ENCODE measurements at regions not wholly inside any gene's neighbourhood (a gene's known extent, or its start where the extent isn't known, plus 50 kb on each side); places are given as distances from the start of the nearest gene placed in this dataset.

GRCh38 chr20:24388828-24389380 lies 80.5 kb upstream of the SYNDIG1 start:
- TF ChIP-seq ZFX (IDR thresholded peaks at IDR 0.05; ENCODE audit: borderline replicate concordance) (no peak), CTCF (IDR thresholded peaks at IDR 0.05) (no peak)
- H3K27ac ChIP-seq = no peak overlapping the region

DNA sequence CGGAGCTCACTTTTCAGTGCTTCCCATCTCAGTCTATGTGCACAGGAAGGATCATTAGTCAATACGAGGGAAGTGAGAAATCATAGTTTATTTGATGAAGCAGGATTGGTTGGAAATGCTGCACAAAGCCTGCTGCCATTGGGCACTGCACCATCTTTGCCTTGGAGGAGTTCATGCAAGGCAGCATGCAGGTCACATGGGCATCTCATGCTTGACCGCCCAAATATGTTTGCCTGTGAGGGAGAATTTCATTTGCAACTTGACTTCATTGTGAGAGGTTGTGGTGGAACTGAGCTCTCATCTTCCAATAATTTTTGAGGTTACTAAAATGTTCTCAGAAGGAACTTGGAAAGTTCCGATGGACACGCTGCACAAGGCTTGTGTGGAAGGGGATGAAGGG lies 83.9 kb upstream of the SYNDIG1 start:
- H3K27ac ChIP-seq = no peak overlapping the region
- TF ChIP-seq ZFX (IDR thresholded peaks at IDR 0.05; ENCODE audit: borderline replicate concordance) (no peak), CTCF (IDR thresholded peaks at IDR 0.05) (no peak)

GRCh38 chr20:24384865-24385264 lies 84.6 kb upstream of the SYNDIG1 start:
- no peak overlapping the region for H3K27ac ChIP-seq
- TF ChIP-seq ZFX (IDR thresholded peaks at IDR 0.05; ENCODE audit: borderline replicate concordance) (no peak), CTCF (IDR thresholded peaks at IDR 0.05) (no peak)

- TF ChIP-seq ZFX (IDR thresholded peaks at IDR 0.05; ENCODE audit: borderline replicate concordance) = no peak
- TF ChIP-seq CTCF (IDR thresholded peaks at IDR 0.05) = no peak
- no peak overlapping the region for H3K27ac ChIP-seq
Measured at GRCh38 chr20:24382743-24383142, 86.7 kb upstream of the SYNDIG1 start.

GRCh38 chr20:24382331-24382730 lies 87.1 kb upstream of the SYNDIG1 start:
- TF ChIP-seq CTCF (IDR thresholded peaks at IDR 0.05) (no peak), ZFX (IDR thresholded peaks at IDR 0.05; ENCODE audit: borderline replicate concordance) (no peak)

GRCh38 chr20:24381886-24382285 lies 87.5 kb upstream of the SYNDIG1 start:
- TF ChIP-seq ZFX (IDR thresholded peaks at IDR 0.05; ENCODE audit: borderline replicate concordance) (no peak), CTCF (IDR thresholded peaks at IDR 0.05) (no peak)

More at GRCh38 chr20:24382331-24382730, 87.1 kb upstream of the SYNDIG1 start:
- H3K27ac ChIP-seq = no peak overlapping the region

GRCh38 chr20:24379484-24379927 lies 89.9 kb upstream of the SYNDIG1 start:
- TF ChIP-seq ZFX (IDR thresholded peaks at IDR 0.05; ENCODE audit: borderline replicate concordance) = no peak
- TF ChIP-seq CTCF (IDR thresholded peaks at IDR 0.05) = no peak
- H3K27ac ChIP-seq = no peak overlapping the region

More at GRCh38 chr20:24381886-24382285, 87.5 kb upstream of the SYNDIG1 start:
- H3K27ac ChIP-seq = no peak overlapping the region
